Natural killer cell treated with Interleukin-12 subunit alpha and Interleukin-12 subunit beta and Interleukin-15 and Interleukin-18, amount 100 ng/mL, for 72 hours (primary cell): ENCODE measurements at regions not wholly inside any gene's neighbourhood (a gene's known extent, or its start where the extent isn't known, plus 50 kb on each side); places are given as distances from the start of the nearest gene placed in this dataset.
"Not testable (repeated sequence)": the region's sequence is repeated elsewhere in the genome, so short reads cannot be mapped to it uniquely, and the experiment has no call there.

Experiments used
- ATAC-seq, 2 donors: fragments of 150-1000 bp; cut with Tn5 transposase in 1 of 2; sonication (Bioruptor Pico), chemical (Tn5 transposase) in 1 of 2; 2 replicates each; pipeline ENCODE4 v1.10.0; 2021
- DNase-seq: peaks from one replicate; pipeline ENCODE4 v3.0.0; 2022; ENCODE audit warnings: low spot score
- H3K27ac Mint-ChIP-seq, 2 donors: 1 replicate in 1 of 2; 2 replicates in 1 of 2; pipeline ENCODE4 v1.8.0; 2022; ENCODE audit warnings: mixed read lengths in 2 of 2, mild to moderate bottlenecking in 1 of 2, moderate library complexity in 1 of 2
- H3K27me3 Mint-ChIP-seq, 2 donors: 1 replicate in 1 of 2; 2 replicates in 1 of 2; pipeline ENCODE4 v1.8.0; 2022; ENCODE audit warnings: mixed read lengths in 2 of 2
- H3K36me3 Mint-ChIP-seq: one replicate; pipeline ENCODE4 v1.8.0; 2022; ENCODE audit warnings: mixed read lengths
- H3K4me1 Mint-ChIP-seq, 2 donors: 1 replicate in 1 of 2; 2 replicates in 1 of 2; pipeline ENCODE4 v1.8.0; 2022; ENCODE audit warnings: low read depth in 2 of 2, mixed read lengths in 2 of 2, mild to moderate bottlenecking in 1 of 2
- H3K4me3 Mint-ChIP-seq: one replicate; pipeline ENCODE4 v1.8.0; 2022; ENCODE audit warnings: mixed read lengths
- H3K9me3 Mint-ChIP-seq: 2 replicates; pipeline ENCODE4 v1.8.0; 2022; ENCODE audit warnings: mixed read lengths

DNA sequence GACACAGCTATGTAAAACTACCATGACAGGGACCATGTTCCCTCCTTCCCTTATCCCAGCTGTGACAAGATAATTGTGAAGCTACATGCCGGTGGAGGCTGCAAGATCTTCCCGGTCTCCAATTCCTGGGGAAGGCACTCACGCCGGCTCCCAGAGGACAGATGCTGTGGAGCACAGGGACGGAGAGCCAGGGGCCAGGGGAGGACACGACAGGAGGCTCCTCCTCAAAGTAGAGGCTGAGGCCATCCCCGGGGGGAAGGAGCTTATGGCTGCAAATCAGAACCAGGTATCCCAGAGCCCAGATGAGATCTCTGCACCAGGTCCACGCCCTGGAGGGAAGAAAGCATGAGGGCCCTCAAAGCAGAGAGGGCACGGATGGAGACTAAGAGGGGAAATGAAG is 286.2 kb downstream of the TCERG1L start:
- ATAC-seq (no peak), DNase-seq (no peak)

DNA sequence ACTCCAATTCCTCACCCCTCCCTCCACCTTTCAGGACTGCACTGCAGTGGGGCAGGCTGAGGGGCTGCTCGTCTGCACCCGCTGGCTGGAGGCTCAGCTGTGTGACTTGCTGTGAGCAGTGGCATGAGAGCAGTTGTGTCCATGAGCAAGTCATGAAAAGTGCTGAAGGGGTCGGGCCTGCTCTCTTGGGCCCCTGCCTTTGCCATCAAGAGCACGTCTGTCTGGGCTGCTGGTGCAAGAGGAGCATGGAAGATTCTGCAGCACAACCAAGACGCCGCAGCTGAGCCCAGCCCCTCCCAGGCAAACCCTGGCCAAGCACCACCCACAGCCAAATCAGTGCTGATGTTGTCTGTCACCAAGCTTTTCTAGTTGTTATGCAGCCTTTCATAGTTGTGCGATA is 284.3 kb downstream of the TCERG1L start:
- Mint-ChIP-seq H3K9me3 (no peaks in the 10 kb centered on the region), H3K27ac (no peak overlapping the region), H3K4me3 (no peak overlapping the region), H3K36me3 (no peaks in the 10 kb centered on the region), H3K27me3 (no peaks in the 10 kb centered on the region), H3K4me1 (no peaks in the 10 kb centered on the region)
- ATAC-seq, result no peak
- DNase-seq, result no peak

More for the DNA sequence above, 286.2 kb downstream of the TCERG1L start:
- H3K4me3 Mint-ChIP-seq, result no peak overlapping the region
- H3K4me1 Mint-ChIP-seq, result no peaks in the 10 kb centered on the region
- H3K27me3 Mint-ChIP-seq, result no peaks in the 10 kb centered on the region
- H3K9me3 Mint-ChIP-seq, result no peaks in the 10 kb centered on the region
- H3K36me3 Mint-ChIP-seq, result no peaks in the 10 kb centered on the region
- no peak overlapping the region for H3K27ac Mint-ChIP-seq

DNA sequence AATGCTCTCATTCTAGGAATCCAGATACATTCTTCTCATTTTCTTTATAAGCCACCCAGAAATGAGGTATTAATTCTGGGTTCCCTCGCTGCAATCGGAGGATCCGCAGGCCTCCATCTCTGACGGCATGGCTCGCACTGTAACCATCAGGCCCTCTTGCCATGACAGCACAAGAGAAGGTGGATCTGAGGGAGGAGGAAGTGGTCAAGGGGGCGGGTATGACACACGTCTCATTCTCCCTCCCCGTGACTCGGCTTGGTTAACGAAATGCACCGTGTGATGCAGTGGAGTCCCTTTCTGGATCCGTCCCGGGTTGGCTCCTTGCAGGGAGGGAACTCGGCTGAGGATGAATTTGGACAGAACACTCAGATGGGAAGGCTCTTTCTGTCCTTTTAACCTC is 280.2 kb downstream of the TCERG1L start:
- H3K4me1 Mint-ChIP-seq, result no peaks in the 10 kb centered on the region
- no peak for DNase-seq
- H3K27me3 Mint-ChIP-seq, result peaks cover 0 to 13% of the 10 kb centered on the region in 2 donors
- no peak for ATAC-seq
- H3K9me3 Mint-ChIP-seq, result no peaks in the 10 kb centered on the region
- no peaks in the 10 kb centered on the region for H3K36me3 Mint-ChIP-seq
- H3K4me3 Mint-ChIP-seq, result no peak overlapping the region
- no peak overlapping the region for H3K27ac Mint-ChIP-seq

DNA sequence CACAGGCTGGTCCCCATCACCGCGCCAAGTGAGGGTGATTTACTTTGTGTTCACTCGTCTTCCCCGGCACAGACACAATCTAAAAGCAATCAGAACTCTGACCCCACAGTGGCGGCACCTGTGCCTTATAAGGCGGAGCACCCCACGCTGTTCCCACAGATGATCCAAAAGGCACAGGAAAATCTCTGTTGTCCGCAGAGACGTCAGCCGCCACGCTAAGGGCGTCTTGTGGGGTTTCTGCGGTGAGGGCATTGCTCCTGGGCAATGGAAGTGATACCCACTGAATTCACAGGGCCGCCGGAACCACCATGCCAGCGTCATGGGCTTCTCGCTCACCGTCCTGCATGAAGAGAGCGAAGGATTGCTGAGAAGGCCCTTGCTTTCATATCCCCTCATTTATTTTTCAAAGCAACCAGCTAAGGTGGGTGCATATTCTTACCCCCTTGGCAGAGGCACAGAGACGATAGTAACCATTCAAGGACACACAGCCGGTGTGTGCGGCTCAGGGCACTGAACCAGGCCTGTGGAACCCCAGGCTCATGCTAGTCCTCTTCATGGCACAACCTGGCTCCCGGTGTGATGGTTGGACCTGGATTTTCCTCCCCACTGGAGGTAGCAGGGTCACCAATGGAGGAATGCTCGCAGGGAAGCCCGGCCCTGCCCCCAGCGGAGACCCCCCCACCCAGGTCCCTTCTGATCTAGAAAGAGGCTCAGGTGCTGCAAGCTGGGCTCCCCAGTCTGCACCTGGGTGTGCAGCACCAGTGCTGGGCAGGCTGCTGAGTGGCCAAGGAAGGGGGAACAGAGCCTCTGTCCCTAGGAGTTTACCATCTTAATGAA is 279.0 kb downstream of the TCERG1L start:
- Mint-ChIP-seq H3K36me3 (no peaks in the 10 kb centered on the region), H3K27ac (no peak overlapping the region), H3K9me3 (no peaks in the 10 kb centered on the region), H3K4me3 (no peak overlapping the region), H3K4me1 (no peaks in the 10 kb centered on the region), H3K27me3 (peaks cover 0 to 13% of the 10 kb centered on the region in 2 donors)
- ATAC-seq (peak in 1 of 2 donors; percentile 4), DNase-seq (no peak)

DNA sequence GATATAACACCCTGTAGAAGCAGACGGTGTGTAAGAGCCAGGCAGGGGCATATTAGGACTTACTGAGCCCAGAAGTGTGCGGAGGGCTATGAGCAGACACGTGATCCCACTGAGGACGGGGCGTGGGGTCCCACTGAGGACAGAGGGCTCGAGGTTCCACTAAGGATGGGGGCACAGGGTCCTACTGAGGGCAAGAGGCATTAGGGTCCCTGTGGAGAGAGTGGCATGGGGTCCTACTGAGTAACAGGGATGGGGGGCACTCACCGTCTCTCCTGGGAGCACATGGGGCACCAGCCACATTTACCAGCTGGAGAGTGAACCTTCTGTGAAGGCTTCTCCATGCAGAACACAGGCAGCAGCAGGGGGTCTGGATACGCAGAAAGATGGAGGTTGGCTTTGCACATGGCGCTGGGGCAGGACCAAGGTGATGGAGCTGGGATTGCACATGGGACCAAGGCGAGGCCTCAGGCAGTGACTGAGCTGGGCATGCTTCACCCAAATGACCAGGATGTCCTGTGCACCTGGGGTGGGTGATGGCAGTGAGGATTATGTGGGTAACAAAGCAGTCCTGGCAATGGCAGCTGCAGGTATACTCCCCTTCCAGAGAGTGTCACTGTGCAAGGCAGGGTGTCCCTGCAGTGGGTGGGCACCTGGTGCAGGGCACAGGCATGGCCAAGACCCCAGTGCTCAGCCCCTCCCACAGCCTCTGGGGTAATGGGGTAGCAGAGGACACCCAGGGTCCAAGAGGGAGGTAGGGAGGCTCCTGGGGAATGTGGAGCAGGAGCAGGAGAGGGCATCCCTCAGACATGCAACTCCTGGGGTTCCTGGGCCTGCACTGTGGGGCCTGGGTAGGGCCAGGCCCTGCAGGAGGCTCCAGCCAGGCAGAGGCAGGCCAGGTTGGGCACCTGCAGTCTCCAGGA is 278.1 kb downstream of the TCERG1L start:
- peak; percentile 29 to 40 for ATAC-seq
- H3K9me3 Mint-ChIP-seq, result no peaks in the 10 kb centered on the region
- H3K36me3 Mint-ChIP-seq, result no peaks in the 10 kb centered on the region

DNA sequence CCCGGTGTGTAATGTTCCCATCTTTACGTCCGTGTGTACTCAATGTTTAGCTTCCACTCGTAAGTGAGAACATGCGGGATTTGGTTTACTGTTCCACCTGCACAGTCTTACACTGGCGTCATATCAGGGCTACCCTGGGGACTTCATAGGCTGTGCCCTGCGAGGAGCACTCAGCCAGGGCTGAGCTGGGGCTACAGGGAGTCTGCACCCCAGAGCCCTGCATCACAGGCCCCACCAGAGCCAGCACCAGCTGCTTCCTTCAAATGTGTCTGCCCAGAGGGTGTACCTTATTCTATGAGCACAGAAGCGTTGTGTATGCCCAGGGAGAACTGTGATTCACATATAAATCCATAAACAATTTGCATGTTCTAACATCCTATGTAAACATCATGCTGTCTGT is 277.1 kb downstream of the TCERG1L start:
- Mint-ChIP-seq H3K36me3 (no peaks in the 10 kb centered on the region), H3K4me3 (no peak overlapping the region), H3K4me1 (no peaks in the 10 kb centered on the region), H3K27ac (no peak overlapping the region), H3K27me3 (peaks cover 0 to 13% of the 10 kb centered on the region in 2 donors), H3K9me3 (no peaks in the 10 kb centered on the region)
- DNase-seq (no peak), ATAC-seq (peak; percentile 2 to 25)

More for the DNA sequence above, 278.1 kb downstream of the TCERG1L start:
- peaks cover 0 to 13% of the 10 kb centered on the region in 2 donors for H3K27me3 Mint-ChIP-seq
- no peaks in the 10 kb centered on the region for H3K4me1 Mint-ChIP-seq
- H3K27ac Mint-ChIP-seq, result no peak overlapping the region
- no peak overlapping the region for H3K4me3 Mint-ChIP-seq
- DNase-seq, result no peak

DNA sequence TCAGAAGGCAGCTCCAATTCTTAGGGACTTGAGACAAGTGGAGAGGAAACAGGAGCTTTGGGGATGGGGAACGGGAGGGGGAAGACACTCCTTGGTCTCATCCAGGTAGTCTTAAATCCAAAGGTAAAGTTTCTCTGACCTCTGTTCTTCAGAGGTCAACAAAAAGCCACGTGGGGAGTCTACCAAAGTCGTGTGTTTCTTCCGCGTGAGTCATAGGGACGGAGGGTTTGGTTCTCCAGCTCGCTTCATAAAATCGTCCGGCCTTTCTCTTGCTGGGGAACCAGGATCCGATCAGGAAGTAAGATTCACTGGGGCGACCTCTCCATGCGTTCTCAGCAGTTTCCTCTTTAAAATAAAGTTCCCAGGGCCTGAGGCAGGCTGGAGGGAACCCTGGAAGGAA is 275.7 kb downstream of the TCERG1L start:
- DNase-seq, result no peak
- Mint-ChIP-seq H3K27me3 (peaks cover 3 to 13% of the 10 kb centered on the region in 2 donors), H3K9me3 (no peaks in the 10 kb centered on the region), H3K4me1 (no peaks in the 10 kb centered on the region), H3K36me3 (no peaks in the 10 kb centered on the region), H3K4me3 (no peak overlapping the region), H3K27ac (no peak overlapping the region)
- no peak for ATAC-seq

DNA sequence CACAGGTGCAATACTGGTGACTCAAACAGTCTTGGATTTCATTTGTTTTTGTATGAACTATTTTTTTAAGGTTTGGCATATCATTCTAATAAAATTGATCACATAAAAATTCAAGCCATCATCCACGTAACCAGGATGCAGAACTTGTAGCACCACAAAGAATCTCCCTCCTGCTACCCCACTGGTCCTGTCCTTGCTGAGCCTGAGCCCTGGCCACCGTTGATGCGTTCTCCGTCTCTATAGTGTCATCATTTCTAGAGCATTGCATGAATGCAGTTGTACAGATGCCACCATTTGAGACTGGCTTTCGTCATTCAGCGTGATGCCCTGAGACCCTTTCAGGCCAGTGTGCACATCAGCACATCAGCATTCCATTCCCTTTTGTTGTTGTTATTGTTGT is 273.5 kb downstream of the TCERG1L start:
- Mint-ChIP-seq H3K4me1 (no peaks in the 10 kb centered on the region), H3K4me3 (no peak overlapping the region), H3K36me3 (no peaks in the 10 kb centered on the region), H3K27me3 (peaks cover 3 to 13% of the 10 kb centered on the region in 2 donors), H3K9me3 (no peaks in the 10 kb centered on the region), H3K27ac (no peak overlapping the region)
- no peak for ATAC-seq
- no peak for DNase-seq

DNA sequence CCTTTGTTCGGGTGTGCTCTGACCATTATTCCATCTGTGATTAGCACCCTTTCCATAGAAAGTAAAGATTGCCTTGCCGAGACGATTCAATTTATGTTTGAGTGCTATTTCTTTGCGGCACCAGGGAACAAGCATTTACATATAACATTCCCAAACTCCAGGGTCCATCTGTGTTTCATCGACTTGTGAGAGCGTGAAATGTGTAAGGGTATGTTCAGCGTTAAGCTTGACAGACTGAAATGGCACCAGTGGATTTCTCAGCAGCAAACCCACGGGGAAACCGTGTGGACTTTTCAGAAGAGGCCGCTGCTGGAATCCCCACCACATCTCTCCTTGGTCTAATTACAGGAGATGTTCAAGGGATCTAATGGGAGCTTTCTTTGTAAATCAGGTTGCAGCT is 270.5 kb downstream of the TCERG1L start:
- Mint-ChIP-seq H3K9me3 (no peaks in the 10 kb centered on the region), H3K4me1 (no peaks in the 10 kb centered on the region), H3K27me3 (peaks cover 0 to 6% of the 10 kb centered on the region in 2 donors), H3K27ac (no peak overlapping the region), H3K36me3 (no peaks in the 10 kb centered on the region), H3K4me3 (no peak overlapping the region)
- DNase-seq, result no peak
- no peak for ATAC-seq

DNA sequence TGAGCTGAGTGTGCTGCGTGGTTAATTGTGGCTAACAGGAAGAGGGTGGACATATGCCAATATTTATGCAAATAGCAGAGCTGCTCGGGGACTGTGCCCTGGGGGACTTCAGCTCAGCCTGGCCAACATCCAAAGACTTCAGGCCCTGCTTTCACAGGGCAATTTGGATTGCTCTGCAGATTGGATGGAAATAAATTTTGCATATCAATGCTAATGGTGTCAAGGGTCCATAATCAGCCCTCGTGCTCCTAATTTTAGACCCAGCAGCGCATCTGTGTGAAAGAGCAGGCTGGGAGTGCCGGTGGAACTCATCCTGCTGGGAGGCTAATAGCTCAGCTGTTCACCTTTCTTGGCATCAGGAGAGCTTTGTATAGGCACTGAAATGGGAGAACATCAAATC is 270.1 kb downstream of the TCERG1L start:
- no peak for ATAC-seq
- Mint-ChIP-seq H3K27ac (no peak overlapping the region), H3K27me3 (peaks cover 0 to 6% of the 10 kb centered on the region in 2 donors), H3K36me3 (no peaks in the 10 kb centered on the region), H3K4me3 (no peak overlapping the region), H3K4me1 (no peaks in the 10 kb centered on the region), H3K9me3 (no peaks in the 10 kb centered on the region)
- DNase-seq, result no peak

DNA sequence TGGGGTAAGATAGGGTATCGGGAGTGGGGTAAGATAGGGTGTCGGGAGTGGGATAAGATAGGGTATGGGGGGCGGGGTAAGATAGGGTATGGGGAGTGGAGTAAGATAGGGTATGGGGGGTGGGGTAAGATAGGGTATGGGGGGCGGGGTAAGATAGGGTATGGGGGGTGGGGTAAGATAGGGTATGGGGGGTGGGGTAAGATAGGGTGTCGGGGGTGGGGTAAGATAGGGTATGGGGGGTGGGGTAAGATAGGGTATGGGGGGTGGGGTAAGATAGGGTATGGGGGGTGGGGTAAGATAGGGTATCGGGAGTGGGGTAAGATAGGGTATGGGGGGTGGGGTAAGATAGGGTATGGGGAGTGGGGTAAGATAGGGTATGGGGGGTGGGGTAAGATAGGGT is 269.5 kb downstream of the TCERG1L start:
- H3K27me3 Mint-ChIP-seq, DNase-seq, H3K27ac Mint-ChIP-seq, H3K4me3 Mint-ChIP-seq, H3K36me3 Mint-ChIP-seq, H3K9me3 Mint-ChIP-seq, ATAC-seq, H3K4me1 Mint-ChIP-seq: not testable (repeated sequence)
